ENCODE measurements at regions not wholly inside any gene's neighbourhood (a gene's known extent, or its start where the extent isn't known, plus 50 kb on each side); places are given as distances from the start of the nearest gene placed in this dataset.
"Not testable (repeated sequence)": the region's sequence is repeated elsewhere in the genome, so short reads cannot be mapped to it uniquely, and the experiment has no call there.

DNA sequence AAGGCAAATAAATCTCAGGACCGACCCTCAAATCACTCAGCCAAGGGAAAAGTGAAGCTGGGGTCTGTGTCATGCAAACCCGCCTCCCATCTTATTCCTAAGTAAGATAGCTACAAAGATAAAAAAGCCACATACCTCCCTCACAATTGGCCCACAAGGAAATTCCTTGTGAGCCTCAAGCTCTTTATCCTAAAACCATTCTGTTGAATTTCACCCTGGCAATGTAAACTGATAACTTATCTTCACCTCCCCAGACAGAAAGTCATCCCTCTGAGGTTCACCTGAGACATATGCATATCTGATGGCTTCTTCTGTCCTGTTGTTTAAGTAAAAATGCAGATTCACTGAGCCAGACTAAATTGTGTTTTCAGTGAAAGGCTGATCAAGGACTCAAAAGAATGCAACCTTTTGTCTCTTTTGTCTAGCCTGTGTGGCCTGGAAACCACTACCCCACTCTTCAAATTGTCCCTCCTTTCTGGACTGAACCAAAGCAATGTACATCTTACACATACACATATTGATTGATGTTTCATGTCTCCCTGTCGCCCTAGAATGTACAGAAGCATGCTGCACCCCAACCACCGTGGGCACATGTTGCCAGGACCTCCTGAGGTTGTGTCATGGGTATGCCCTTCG is 91.3 kb downstream of the MFAP3L start:
- H3K9me3 Mint-ChIP-seq, result no peaks in the 10 kb centered on the region
- DNase-seq, result no peak
- ATAC-seq (replicated peaks in 1 of 2), result no peak

DNA sequence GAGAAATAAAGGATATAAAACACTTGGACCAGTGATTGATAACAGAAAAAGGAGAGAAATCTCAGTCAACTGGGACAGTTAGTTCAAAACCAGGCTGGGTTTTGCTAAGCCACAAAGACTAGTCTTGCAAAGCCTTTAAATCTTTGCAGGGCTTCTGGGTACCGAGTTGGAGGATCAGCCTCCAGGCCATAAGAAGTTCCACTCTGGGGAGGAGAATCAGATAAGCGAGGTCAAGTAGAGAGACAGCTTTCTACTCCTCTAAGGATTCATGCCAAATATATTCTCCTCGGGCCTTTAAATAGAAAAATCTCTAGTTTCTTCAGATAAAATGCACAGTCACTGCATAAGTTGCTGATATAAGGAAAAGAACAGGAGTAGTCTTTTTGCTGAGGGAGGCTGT is 92.7 kb downstream of the MFAP3L start:
- DNase-seq (no peak), ATAC-seq (replicated peaks in 1 of 2) (no peak)
- no peaks in the 10 kb centered on the region for H3K4me1 Mint-ChIP-seq (ENCODE audit: low read depth)
- no peaks in the 10 kb centered on the region for H3K9me3 Mint-ChIP-seq
- H3K4me3 Mint-ChIP-seq, result no peak overlapping the region
- H3K27me3 Mint-ChIP-seq (ENCODE audit: low read depth), result peaks cover 4% of the 10 kb centered on the region
- H3K27ac Mint-ChIP-seq, result no peak overlapping the region
- no peaks in the 10 kb centered on the region for H3K36me3 Mint-ChIP-seq (ENCODE audit: insufficient read depth in 2 of 2)

More for the DNA sequence above, 91.3 kb downstream of the MFAP3L start:
- H3K36me3 Mint-ChIP-seq (ENCODE audit: insufficient read depth in 2 of 2), result no peaks in the 10 kb centered on the region
- H3K4me1 Mint-ChIP-seq (ENCODE audit: low read depth), result no peaks in the 10 kb centered on the region
- peaks cover 4% of the 10 kb centered on the region for H3K27me3 Mint-ChIP-seq (ENCODE audit: low read depth)
- H3K4me3 Mint-ChIP-seq, result no peak overlapping the region
- H3K27ac Mint-ChIP-seq, result no peak overlapping the region

DNA sequence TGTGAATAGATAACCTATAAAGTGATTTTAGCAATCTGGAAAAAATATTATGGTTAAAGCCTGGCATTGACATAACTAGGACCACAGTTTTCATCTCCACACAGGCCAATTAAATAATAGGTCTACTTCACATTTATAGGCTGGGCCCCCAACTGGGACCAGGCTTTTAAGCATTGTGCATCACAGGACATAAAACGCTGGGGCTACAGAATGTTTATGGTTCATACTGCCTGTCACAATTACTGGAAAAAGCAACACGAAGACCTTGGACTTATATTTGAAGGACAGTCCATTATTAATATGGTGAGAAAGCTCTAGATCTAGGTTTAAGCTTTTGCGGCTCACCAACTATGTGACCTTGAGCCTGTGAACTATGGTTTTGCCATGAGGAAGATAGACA is 94.2 kb downstream of the MFAP3L start:
- Mint-ChIP-seq H3K27me3 (ENCODE audit: low read depth) (peaks cover 4% of the 10 kb centered on the region), H3K4me3 (no peak overlapping the region), H3K4me1 (ENCODE audit: low read depth) (no peaks in the 10 kb centered on the region), H3K27ac (no peak overlapping the region), H3K9me3 (no peaks in the 10 kb centered on the region), H3K36me3 (ENCODE audit: insufficient read depth in 2 of 2) (no peaks in the 10 kb centered on the region)
- ATAC-seq (replicated peaks in 1 of 2), result no peak
- DNase-seq, result no peak

DNA sequence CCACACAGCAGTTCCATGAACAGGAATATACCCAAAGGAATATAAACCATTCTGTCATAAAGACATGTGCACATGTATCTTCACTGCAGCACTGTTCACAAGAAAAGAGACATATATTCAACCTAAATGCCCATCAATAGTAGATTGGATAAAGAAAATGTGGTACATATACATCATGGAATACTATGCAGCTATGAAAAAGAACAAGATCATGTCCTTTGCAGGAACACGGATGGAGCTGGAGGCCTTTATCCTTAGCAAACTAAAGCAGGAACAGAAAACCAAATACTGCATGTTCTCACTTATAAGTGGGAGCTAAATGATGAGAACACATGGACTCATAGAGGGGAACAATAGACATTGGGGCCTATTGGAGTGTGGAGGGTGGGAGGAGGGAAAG is 95.4 kb downstream of the MFAP3L start:
- not testable (repeated sequence) for DNase-seq; ATAC-seq (replicated peaks in 1 of 2); H3K4me1 Mint-ChIP-seq (ENCODE audit: low read depth); H3K9me3 Mint-ChIP-seq; H3K27me3 Mint-ChIP-seq (ENCODE audit: low read depth); H3K4me3 Mint-ChIP-seq; H3K36me3 Mint-ChIP-seq (ENCODE audit: insufficient read depth in 2 of 2); H3K27ac Mint-ChIP-seq

DNA sequence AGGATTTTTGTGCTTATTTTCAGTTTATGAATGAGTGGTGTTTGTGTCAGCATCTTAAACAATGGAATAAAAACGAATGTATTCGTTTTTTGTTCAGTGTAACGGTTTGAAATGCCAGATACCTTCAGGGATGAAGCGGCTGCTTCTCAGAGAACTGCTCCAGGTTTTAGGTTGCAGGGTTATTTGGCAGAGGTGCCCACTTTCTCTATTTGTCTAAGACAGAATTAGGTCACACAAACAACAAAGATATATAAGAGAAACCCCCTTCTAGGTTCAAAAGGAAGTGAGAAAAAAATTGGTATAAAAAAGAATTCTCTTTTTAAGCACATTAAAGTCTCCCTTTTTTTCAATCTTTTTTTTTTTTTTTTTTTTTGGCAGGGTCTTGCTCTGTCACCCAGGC is 98.9 kb downstream of the MFAP3L start:
- no peak for ATAC-seq (replicated peaks in 1 of 2)
- no peak overlapping the region for H3K27ac Mint-ChIP-seq
- no peak overlapping the region for H3K4me3 Mint-ChIP-seq

DNA sequence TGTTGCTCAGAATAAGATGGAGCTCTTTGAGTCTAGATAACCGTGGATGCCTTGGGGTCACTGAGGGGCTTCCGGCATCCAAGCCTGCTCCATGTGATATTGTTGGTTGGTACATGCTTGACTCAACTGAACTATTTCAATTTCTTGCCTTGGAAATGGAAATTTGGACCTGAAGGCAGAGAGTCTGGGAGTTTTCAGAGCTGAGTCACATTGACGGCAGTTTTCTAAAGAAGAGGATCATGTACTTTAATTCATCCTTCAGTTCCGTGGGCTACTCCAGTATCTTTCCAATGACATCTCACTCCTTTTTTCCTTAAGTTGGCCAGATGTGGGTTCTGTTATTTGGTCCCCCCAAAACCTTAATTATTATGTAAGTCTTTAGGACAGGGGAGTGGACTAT is 100.5 kb downstream of the MFAP3L start:
- Mint-ChIP-seq H3K36me3 (ENCODE audit: insufficient read depth in 2 of 2) (no peaks in the 10 kb centered on the region), H3K27me3 (ENCODE audit: low read depth) (peaks cover 4% of the 10 kb centered on the region), H3K9me3 (no peaks in the 10 kb centered on the region), H3K27ac (no peak overlapping the region), H3K4me3 (no peak overlapping the region), H3K4me1 (ENCODE audit: low read depth) (no peaks in the 10 kb centered on the region)
- ATAC-seq (replicated peaks in 1 of 2) (no peak), DNase-seq (no peak)

More for the DNA sequence above, 98.9 kb downstream of the MFAP3L start:
- Mint-ChIP-seq H3K36me3 (ENCODE audit: insufficient read depth in 2 of 2) (no peaks in the 10 kb centered on the region), H3K9me3 (no peaks in the 10 kb centered on the region), H3K27me3 (ENCODE audit: low read depth) (peaks cover 4% of the 10 kb centered on the region), H3K4me1 (ENCODE audit: low read depth) (no peaks in the 10 kb centered on the region)
- DNase-seq, result no peak

DNA sequence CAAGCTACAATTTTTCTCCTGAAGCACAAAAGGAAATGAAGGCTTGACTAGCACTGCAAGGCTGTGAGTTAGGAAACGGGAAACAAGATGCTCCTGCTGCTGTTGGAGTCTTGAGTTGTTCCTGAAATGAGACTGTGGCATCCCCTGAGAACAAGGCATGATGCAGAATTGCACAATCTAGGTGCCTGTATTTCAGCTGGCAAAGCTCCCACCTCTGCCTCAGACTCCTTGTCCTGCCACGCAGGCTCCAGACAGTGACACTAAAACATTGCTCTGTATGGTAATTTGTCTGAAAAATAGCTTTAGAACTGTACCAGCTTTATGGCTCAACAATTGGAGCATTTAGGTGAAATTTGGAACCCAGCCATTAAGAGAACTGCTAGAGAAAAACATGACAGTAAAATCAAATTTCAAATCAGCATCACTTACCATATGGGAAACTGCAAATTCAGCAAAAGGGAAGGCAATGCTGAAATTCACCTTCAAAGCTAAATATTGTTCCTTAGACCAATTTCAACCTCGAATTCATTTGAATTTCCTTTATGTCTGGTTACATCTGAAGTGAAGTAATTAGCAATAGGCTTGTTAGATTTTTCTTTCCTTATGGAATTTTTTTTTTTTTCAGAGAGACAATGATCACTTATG is 103.4 kb downstream of the MFAP3L start:
- H3K9me3 Mint-ChIP-seq, result no peaks in the 10 kb centered on the region
- no peak overlapping the region for H3K4me3 Mint-ChIP-seq
- no peak for ATAC-seq (replicated peaks in 1 of 2)

DNA sequence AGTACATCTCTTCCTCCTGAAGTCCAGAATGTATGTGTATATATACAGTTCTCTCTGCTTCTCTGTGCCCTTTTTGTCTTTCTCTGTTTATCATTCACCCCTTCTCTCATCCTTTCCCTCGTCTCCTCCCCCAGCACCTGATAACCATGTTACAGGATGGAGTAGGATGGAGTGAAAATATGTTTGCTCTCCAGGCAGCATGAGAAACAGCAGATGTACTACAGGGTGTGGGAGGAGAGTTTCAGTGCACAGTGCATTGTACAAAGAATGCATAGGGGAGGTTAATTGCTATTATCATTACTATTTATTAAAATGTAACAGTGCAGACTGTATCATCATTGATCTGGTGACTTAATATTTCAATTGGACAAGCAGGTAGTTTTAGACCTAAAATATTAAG is 104.5 kb downstream of the MFAP3L start:
- no peak for DNase-seq
- H3K4me1 Mint-ChIP-seq (ENCODE audit: low read depth), result no peaks in the 10 kb centered on the region
- no peak overlapping the region for H3K27ac Mint-ChIP-seq
- H3K36me3 Mint-ChIP-seq (ENCODE audit: insufficient read depth in 2 of 2), result peaks cover 0 to 7% of the 10 kb centered on the region in 2 donors
- peaks cover 4 to 7% of the 10 kb centered on the region in 2 donors for H3K9me3 Mint-ChIP-seq
- H3K27me3 Mint-ChIP-seq (ENCODE audit: low read depth), result peaks cover 5% of the 10 kb centered on the region
- no peak for ATAC-seq (replicated peaks in 1 of 2)
- no peak overlapping the region for H3K4me3 Mint-ChIP-seq

More for the DNA sequence above, 103.4 kb downstream of the MFAP3L start:
- Mint-ChIP-seq H3K36me3 (ENCODE audit: insufficient read depth in 2 of 2) (no peaks in the 10 kb centered on the region), H3K27ac (no peak overlapping the region), H3K27me3 (ENCODE audit: low read depth) (no peaks in the 10 kb centered on the region), H3K4me1 (ENCODE audit: low read depth) (no peaks in the 10 kb centered on the region)
- DNase-seq, result no peak

DNA sequence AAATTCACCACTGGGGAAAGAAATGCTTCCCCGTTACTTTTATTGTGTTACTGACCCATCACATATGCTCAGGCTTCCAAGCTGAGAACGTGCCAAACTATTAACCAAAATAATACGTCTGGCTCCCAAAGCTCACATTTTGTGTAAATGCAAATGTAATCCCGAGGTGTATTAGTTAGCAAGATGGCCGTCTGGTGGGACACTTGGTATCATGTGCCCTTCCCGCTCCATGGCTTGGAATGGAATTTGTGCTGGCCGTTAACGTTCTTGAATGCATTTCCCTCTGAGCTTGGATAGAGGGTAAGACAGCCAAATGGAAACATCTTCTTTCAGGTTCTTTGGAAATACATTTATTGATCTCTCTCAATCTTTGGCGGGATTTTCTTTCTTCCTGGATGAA is 105.0 kb downstream of the MFAP3L start:
- Mint-ChIP-seq H3K4me3 (no peak overlapping the region), H3K36me3 (ENCODE audit: insufficient read depth in 2 of 2) (peaks cover 0 to 7% of the 10 kb centered on the region in 2 donors), H3K27me3 (ENCODE audit: low read depth) (peaks cover 6% of the 10 kb centered on the region), H3K4me1 (ENCODE audit: low read depth) (no peaks in the 10 kb centered on the region), H3K27ac (no peak overlapping the region), H3K9me3 (peaks cover 4 to 7% of the 10 kb centered on the region in 2 donors)
- DNase-seq (no peak), ATAC-seq (replicated peaks in 1 of 2) (no peak)

DNA sequence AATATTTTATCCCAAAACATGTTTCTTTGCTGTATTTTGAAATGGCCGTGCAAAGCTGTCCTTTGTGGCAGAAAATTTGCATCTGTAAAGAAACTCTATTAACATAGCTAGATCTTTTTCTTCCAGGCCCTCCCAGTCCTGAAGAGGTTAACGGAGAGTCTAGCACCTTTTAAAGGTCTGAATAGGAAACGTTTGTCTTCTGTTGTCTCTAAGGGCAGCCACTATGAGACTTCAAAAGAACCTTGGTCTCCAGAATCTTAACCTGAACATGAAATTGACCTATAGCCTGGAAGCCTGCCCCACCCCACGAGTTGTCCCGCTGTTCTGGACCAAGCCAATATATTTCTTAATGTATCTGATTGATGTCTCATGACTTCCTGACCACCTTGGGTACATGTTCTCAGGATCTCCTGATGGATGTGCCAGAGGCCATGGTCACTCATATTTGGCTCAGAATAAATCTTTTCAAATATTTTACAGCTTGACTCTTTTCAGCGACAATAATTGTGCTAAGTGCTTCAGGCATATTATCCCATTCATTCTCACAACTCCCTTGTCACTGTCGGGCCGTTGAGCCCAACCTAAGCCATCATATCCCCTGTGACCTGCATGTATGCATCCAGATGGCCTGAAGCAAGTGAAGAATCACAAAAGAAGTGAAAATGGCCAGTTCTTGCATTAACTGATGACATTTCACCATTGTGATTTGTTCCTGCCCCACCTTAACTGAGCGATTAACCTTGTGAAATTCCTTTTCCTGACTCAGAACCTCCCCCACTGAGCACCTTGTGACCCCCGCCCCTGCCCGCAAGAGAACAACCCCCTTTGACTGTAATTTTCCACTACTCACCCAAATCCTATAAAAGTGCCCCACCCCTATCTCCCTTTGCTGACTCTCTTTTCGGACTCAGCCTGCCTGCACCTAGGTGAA is 106.7 kb downstream of the MFAP3L start:
- ATAC-seq (replicated peaks in 1 of 2), result not testable (repeated sequence)

DNA sequence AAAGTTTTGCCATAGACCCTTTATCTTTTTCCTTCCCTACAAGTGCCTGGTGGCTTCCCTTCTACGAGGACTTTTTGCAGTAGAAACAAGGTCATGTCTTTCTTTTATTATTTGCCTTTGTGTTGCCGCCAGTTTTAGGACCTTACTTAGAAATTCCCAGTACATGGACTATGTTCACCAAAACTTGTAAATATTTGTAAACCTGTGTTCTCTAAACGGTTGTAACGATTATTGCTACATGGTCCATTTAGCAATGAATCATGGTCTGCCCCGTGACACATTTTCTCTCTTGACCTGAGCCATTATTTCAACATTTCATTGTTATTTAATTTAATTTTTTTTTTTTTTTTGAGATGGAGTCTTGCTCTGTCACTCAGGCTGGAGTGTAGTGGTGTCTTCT is 110.7 kb downstream of the MFAP3L start:
- H3K27me3 Mint-ChIP-seq (ENCODE audit: low read depth), result peaks cover 6% of the 10 kb centered on the region
- peaks cover 5 to 7% of the 10 kb centered on the region in 2 donors for H3K9me3 Mint-ChIP-seq
- no peak for DNase-seq
- H3K4me1 Mint-ChIP-seq (ENCODE audit: low read depth), result no peaks in the 10 kb centered on the region
- H3K36me3 Mint-ChIP-seq (ENCODE audit: insufficient read depth in 2 of 2), result peaks cover 0 to 7% of the 10 kb centered on the region in 2 donors
- no peak overlapping the region for H3K27ac Mint-ChIP-seq
- no peak overlapping the region for H3K4me3 Mint-ChIP-seq
- ATAC-seq (replicated peaks in 1 of 2), result no peak

More for the DNA sequence above, 106.7 kb downstream of the MFAP3L start:
- not testable (repeated sequence) for H3K27ac Mint-ChIP-seq; H3K9me3 Mint-ChIP-seq; H3K4me3 Mint-ChIP-seq; DNase-seq; H3K4me1 Mint-ChIP-seq (ENCODE audit: low read depth); H3K27me3 Mint-ChIP-seq (ENCODE audit: low read depth); H3K36me3 Mint-ChIP-seq (ENCODE audit: insufficient read depth in 2 of 2)

DNA sequence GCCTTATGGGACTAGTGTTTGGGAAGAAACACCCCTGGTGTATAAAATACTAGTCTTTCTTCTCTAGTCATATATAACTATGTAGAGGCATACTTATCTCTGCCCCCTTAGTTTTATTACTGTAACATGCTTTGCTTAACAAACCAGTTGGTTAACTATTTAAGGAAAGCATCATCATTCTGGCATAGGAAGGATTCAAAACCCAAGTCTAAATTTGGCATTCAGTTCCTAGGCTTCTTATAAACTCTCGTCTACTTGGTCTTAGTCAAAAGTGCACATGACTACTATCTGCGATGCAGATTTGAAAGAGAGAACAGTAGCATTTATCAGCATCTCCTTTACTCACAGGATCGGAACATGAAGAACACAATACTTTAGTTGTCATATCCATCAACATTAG is 111.3 kb downstream of the MFAP3L start:
- H3K36me3 Mint-ChIP-seq (ENCODE audit: insufficient read depth in 2 of 2), result peaks cover 0 to 7% of the 10 kb centered on the region in 2 donors

DNA sequence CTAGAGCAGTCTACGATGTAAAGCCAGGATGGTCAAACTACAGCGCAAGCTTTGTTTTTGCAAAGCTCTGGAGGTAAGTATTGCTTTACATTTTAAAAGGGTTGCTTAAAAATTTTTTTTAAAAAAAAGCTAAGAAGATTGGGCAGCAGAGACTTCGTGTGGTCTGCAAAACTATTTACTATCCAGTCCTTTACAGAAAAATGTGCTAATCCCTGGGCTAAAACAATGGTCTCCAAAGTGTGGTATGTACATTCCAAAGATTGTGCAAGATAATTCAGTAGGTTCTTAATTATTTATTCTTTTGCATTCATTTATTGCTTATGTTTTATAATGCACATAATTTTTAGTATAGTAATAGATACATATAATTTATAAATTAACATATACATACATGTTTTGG is 113.2 kb downstream of the MFAP3L start:
- Mint-ChIP-seq H3K4me3 (no peak overlapping the region), H3K4me1 (ENCODE audit: low read depth) (no peaks in the 10 kb centered on the region), H3K9me3 (peaks cover 5 to 7% of the 10 kb centered on the region in 2 donors), H3K27ac (no peak overlapping the region), H3K36me3 (ENCODE audit: insufficient read depth in 2 of 2) (peaks cover 0 to 7% of the 10 kb centered on the region in 2 donors), H3K27me3 (ENCODE audit: low read depth) (peaks cover 6% of the 10 kb centered on the region)
- no peak for ATAC-seq (replicated peaks in 1 of 2)
- DNase-seq, result no peak

More for the DNA sequence above, 111.3 kb downstream of the MFAP3L start:
- Mint-ChIP-seq H3K27ac (no peak overlapping the region), H3K4me3 (no peak overlapping the region), H3K4me1 (ENCODE audit: low read depth) (no peaks in the 10 kb centered on the region), H3K9me3 (peaks cover 5 to 7% of the 10 kb centered on the region in 2 donors), H3K27me3 (ENCODE audit: low read depth) (peaks cover 6% of the 10 kb centered on the region)
- ATAC-seq (replicated peaks in 1 of 2) (no peak), DNase-seq (no peak)

All from activated T-cell treated with anti-CD3 and anti-CD28 coated beads, Interleukin-2, amount 50 U/mL, for 72 hours (primary cell).